ENCODE measurements at regions not wholly inside any gene's neighbourhood (a gene's known extent, or its start where the extent isn't known, plus 50 kb on each side); places are given as distances from the start of the nearest gene placed in this dataset.

DNA sequence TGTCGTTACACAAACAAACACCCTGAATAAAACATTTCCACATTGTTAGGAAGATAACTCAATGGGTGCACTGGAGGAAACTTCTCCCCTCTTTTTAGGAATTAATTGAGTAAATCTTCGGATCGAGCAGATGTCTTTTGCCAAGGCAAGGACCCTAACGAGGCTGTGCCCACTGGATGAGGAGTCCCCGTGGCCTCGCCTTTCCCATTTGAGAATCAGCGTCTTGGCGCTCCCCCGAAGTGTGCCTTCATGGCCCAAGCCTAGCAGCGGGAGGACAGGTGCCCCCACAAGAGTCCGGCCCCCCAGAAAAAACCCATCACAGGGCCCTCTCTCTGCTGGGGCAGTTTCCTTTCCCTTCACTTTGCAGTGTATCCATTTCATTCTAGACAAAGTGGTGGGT is 246.6 kb downstream of the BCL11B start:
- TF ChIP-seq, protein P1, sequence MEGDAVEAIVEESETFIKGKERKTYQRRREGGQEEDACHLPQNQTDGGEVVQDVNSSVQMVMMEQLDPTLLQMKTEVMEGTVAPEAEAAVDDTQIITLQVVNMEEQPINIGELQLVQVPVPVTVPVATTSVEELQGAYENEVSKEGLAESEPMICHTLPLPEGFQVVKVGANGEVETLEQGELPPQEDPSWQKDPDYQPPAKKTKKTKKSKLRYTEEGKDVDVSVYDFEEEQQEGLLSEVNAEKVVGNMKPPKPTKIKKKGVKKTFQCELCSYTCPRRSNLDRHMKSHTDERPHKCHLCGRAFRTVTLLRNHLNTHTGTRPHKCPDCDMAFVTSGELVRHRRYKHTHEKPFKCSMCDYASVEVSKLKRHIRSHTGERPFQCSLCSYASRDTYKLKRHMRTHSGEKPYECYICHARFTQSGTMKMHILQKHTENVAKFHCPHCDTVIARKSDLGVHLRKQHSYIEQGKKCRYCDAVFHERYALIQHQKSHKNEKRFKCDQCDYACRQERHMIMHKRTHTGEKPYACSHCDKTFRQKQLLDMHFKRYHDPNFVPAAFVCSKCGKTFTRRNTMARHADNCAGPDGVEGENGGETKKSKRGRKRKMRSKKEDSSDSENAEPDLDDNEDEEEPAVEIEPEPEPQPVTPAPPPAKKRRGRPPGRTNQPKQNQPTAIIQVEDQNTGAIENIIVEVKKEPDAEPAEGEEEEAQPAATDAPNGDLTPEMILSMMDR (IDR thresholded peaks at IDR 0.05; ENCODE audit: poor library complexity, severe bottlenecking) = no peak
- TF ChIP-seq EZH2 (IDR thresholded peaks at IDR 0.05; ENCODE audit: borderline replicate concordance, insufficient read depth, low read length, poor library complexity, severe bottlenecking) = no peak
- no peak for TF ChIP-seq POLR2AphosphoS5 (IDR thresholded peaks at IDR 0.05)

Data from neural cell (in vitro differentiated cells).